ENCODE measurements at regions not wholly inside any gene's neighbourhood (a gene's known extent, or its start where the extent isn't known, plus 50 kb on each side); places are given as distances from the start of the nearest gene placed in this dataset.

GRCh38 chr10:33802566-33802965, 468.1 kb upstream of the NRP1 start:
- intact Hi-C loops (cut with micrococcal nuclease) = no loop called here
- DNase-seq (no peak), ATAC-seq (no peak)
- Mint-ChIP-seq H3K4me3 (no peak overlapping the region), H3K36me3 (no peaks in the 10 kb centered on the region), H3K4me1 (no peaks in the 10 kb centered on the region), H3K9me3 (peaks cover 0 to 2% (median 0%) of the 10 kb centered on the region in 11 donors), H3K27ac (no peak overlapping the region), H3K27me3 (peaks cover 0 to 4% (median 0%) of the 10 kb centered on the region in 5 donors)
- H3K36me3 ChIP-seq (ENCODE audit: control insufficient read depth in 2 of 3, insufficient read depth in 3 of 3, low read length in 3 of 3) = no peaks in the 10 kb centered on the region
- H3K4me1 ChIP-seq (ENCODE audit: control insufficient read depth in 2 of 2, insufficient read depth in 2 of 2, low read length in 2 of 2) = no peaks in the 10 kb centered on the region
- POLR2A ChIA-PET = no interaction called here
- H3K27ac ChIP-seq (ENCODE audit: low read depth, low read length) = no peak overlapping the region
- H3K9me3 ChIP-seq (ENCODE audit: control insufficient read depth in 2 of 3, low read length in 3 of 3) = no peaks in the 10 kb centered on the region
- H3K27me3 ChIP-seq (ENCODE audit: control insufficient read depth in 2 of 2, insufficient read depth in 2 of 2, low read length in 2 of 2) = no peaks in the 10 kb centered on the region
- CTCF ChIA-PET = no interaction called here
- H3K4me3 ChIP-seq (ENCODE audit: low read length) = no peak overlapping the region

- intact Hi-C loops (cut with micrococcal nuclease) = no loop called here
- ChIA-PET CTCF (no interaction called here), POLR2A (no interaction called here)
- ATAC-seq (no peak), DNase-seq (no peak)
- H3K27ac ChIP-seq (ENCODE audit: low read depth, low read length) = no peak overlapping the region
- Mint-ChIP-seq H3K27me3 (peaks cover 0 to 4% (median 0%) of the 10 kb centered on the region in 5 donors), H3K27ac (no peak overlapping the region), H3K36me3 (no peaks in the 10 kb centered on the region), H3K9me3 (peaks cover 0 to 2% (median 0%) of the 10 kb centered on the region in 11 donors), H3K4me3 (no peak overlapping the region), H3K4me1 (peaks cover 0 to under 1% (median 0%) of the 10 kb centered on the region in 7 donors)
- no peak overlapping the region for H3K4me3 ChIP-seq (ENCODE audit: low read length)
- no peaks in the 10 kb centered on the region for H3K4me1 ChIP-seq (ENCODE audit: control insufficient read depth in 2 of 2, insufficient read depth in 2 of 2, low read length in 2 of 2)
- no peaks in the 10 kb centered on the region for H3K36me3 ChIP-seq (ENCODE audit: control insufficient read depth in 2 of 3, insufficient read depth in 3 of 3, low read length in 3 of 3)
- no peaks in the 10 kb centered on the region for H3K27me3 ChIP-seq (ENCODE audit: control insufficient read depth in 2 of 2, insufficient read depth in 2 of 2, low read length in 2 of 2)
- H3K9me3 ChIP-seq (ENCODE audit: control insufficient read depth in 2 of 3, low read length in 3 of 3) = no peaks in the 10 kb centered on the region
Measured at GRCh38 chr10:33801705-33802104, 467.2 kb upstream of the NRP1 start.

- ATAC-seq (no peak), DNase-seq (no peak)
- Mint-ChIP-seq H3K36me3 (no peaks in the 10 kb centered on the region), H3K9me3 (peaks cover 0 to 2% (median 0%) of the 10 kb centered on the region in 11 donors), H3K27me3 (peaks cover 0 to 4% (median 0%) of the 10 kb centered on the region in 5 donors), H3K27ac (no peak overlapping the region), H3K4me3 (no peak overlapping the region), H3K4me1 (peaks cover 0 to 4% (median 0%) of the 10 kb centered on the region in 7 donors)
- intact Hi-C loops (cut with micrococcal nuclease) = no loop called here
- Histone ChIP-seq H3K4me3 (ENCODE audit: low read length) (no peak overlapping the region), H3K4me1 (ENCODE audit: control insufficient read depth in 2 of 2, insufficient read depth in 2 of 2, low read length in 2 of 2) (no peaks in the 10 kb centered on the region), H3K27ac (ENCODE audit: low read depth, low read length) (no peak overlapping the region), H3K9me3 (ENCODE audit: control insufficient read depth in 2 of 3, low read length in 3 of 3) (no peaks in the 10 kb centered on the region), H3K36me3 (ENCODE audit: control insufficient read depth in 2 of 3, insufficient read depth in 3 of 3, low read length in 3 of 3) (no peaks in the 10 kb centered on the region), H3K27me3 (ENCODE audit: control insufficient read depth in 2 of 2, insufficient read depth in 2 of 2, low read length in 2 of 2) (no peaks in the 10 kb centered on the region)
- CTCF ChIA-PET = no interaction called here
- POLR2A ChIA-PET = no interaction called here
Measured at GRCh38 chr10:33800986-33801385, 466.5 kb upstream of the NRP1 start.

- Mint-ChIP-seq H3K4me1 (peaks cover 0 to 5% (median 0%) of the 10 kb centered on the region in 7 donors), H3K4me3 (no peak overlapping the region), H3K9me3 (peaks cover 0 to 2% (median 0%) of the 10 kb centered on the region in 11 donors), H3K27ac (no peak overlapping the region), H3K27me3 (peaks cover 0 to 4% (median 0%) of the 10 kb centered on the region in 5 donors), H3K36me3 (no peaks in the 10 kb centered on the region)
- DNase-seq (no peak), ATAC-seq (no peak)
- Histone ChIP-seq H3K27ac (ENCODE audit: low read depth, low read length) (no peak overlapping the region), H3K36me3 (ENCODE audit: control insufficient read depth in 2 of 3, insufficient read depth in 3 of 3, low read length in 3 of 3) (no peaks in the 10 kb centered on the region), H3K4me1 (ENCODE audit: control insufficient read depth in 2 of 2, insufficient read depth in 2 of 2, low read length in 2 of 2) (no peaks in the 10 kb centered on the region), H3K27me3 (ENCODE audit: control insufficient read depth in 2 of 2, insufficient read depth in 2 of 2, low read length in 2 of 2) (no peaks in the 10 kb centered on the region), H3K9me3 (ENCODE audit: control insufficient read depth in 2 of 3, low read length in 3 of 3) (no peaks in the 10 kb centered on the region), H3K4me3 (ENCODE audit: low read length) (no peak overlapping the region)
- intact Hi-C loops (cut with micrococcal nuclease) = no loop called here
- CTCF ChIA-PET = no interaction called here
- POLR2A ChIA-PET = no interaction called here
Measured at GRCh38 chr10:33800545-33800944, 466.1 kb upstream of the NRP1 start.

GRCh38 chr10:33799944-33800323, 465.5 kb upstream of the NRP1 start:
- intact Hi-C loops (cut with micrococcal nuclease) = no loop called here

GRCh38 chr10:33799281-33799943, 464.9 kb upstream of the NRP1 start:
- Histone ChIP-seq H3K4me1 (ENCODE audit: control insufficient read depth in 2 of 2, insufficient read depth in 2 of 2, low read length in 2 of 2) (no peaks in the 10 kb centered on the region), H3K27ac (ENCODE audit: low read depth, low read length) (no peak overlapping the region), H3K4me3 (ENCODE audit: low read length) (no peak overlapping the region), H3K9me3 (ENCODE audit: control insufficient read depth in 2 of 3, low read length in 3 of 3) (no peaks in the 10 kb centered on the region), H3K36me3 (ENCODE audit: control insufficient read depth in 2 of 3, insufficient read depth in 3 of 3, low read length in 3 of 3) (no peaks in the 10 kb centered on the region), H3K27me3 (ENCODE audit: control insufficient read depth in 2 of 2, insufficient read depth in 2 of 2, low read length in 2 of 2) (no peaks in the 10 kb centered on the region)
- Mint-ChIP-seq H3K36me3 (no peaks in the 10 kb centered on the region), H3K4me1 (peaks cover 0 to 11% (median 0%) of the 10 kb centered on the region in 7 donors), H3K27me3 (peaks cover 0 to 4% (median 0%) of the 10 kb centered on the region in 5 donors), H3K27ac (no peak overlapping the region), H3K4me3 (no peak overlapping the region), H3K9me3 (peaks cover 0 to 2% (median 0%) of the 10 kb centered on the region in 11 donors)
- ATAC-seq (no peak), DNase-seq (no peak)
- POLR2A ChIA-PET = no interaction called here
- CTCF ChIA-PET = no interaction called here
- intact Hi-C loops (cut with micrococcal nuclease) = no loop called here

More at GRCh38 chr10:33799944-33800323, 465.5 kb upstream of the NRP1 start:
- H3K4me1 Mint-ChIP-seq = peaks cover 0 to 10% (median 0%) of the 10 kb centered on the region in 7 donors
- peaks cover 0 to 2% (median 0%) of the 10 kb centered on the region in 11 donors for H3K9me3 Mint-ChIP-seq
- Histone ChIP-seq H3K27me3 (ENCODE audit: control insufficient read depth in 2 of 2, insufficient read depth in 2 of 2, low read length in 2 of 2) (no peaks in the 10 kb centered on the region), H3K4me3 (ENCODE audit: low read length) (no peak overlapping the region), H3K36me3 (ENCODE audit: control insufficient read depth in 2 of 3, insufficient read depth in 3 of 3, low read length in 3 of 3) (no peaks in the 10 kb centered on the region), H3K4me1 (ENCODE audit: control insufficient read depth in 2 of 2, insufficient read depth in 2 of 2, low read length in 2 of 2) (no peaks in the 10 kb centered on the region), H3K27ac (ENCODE audit: low read depth, low read length) (no peak overlapping the region), H3K9me3 (ENCODE audit: control insufficient read depth in 2 of 3, low read length in 3 of 3) (no peaks in the 10 kb centered on the region)
- ChIA-PET CTCF (no interaction called here), POLR2A (no interaction called here)
- H3K4me3 Mint-ChIP-seq = no peak overlapping the region
- no peak overlapping the region for H3K27ac Mint-ChIP-seq
- no peaks in the 10 kb centered on the region for H3K36me3 Mint-ChIP-seq
- peaks cover 0 to 4% (median 0%) of the 10 kb centered on the region in 5 donors for H3K27me3 Mint-ChIP-seq
- DNase-seq = no peak
- no peak for ATAC-seq

- H3K27ac Mint-ChIP-seq = no peak overlapping the region
- intact Hi-C loops (cut with micrococcal nuclease) = no loop called here
Measured at GRCh38 chr10:33798754-33799153, 464.3 kb upstream of the NRP1 start.

More at GRCh38 chr10:33798754-33799153, 464.3 kb upstream of the NRP1 start:
- ATAC-seq (no peak), DNase-seq (no peak)
- peaks cover 0 to 2% (median 0%) of the 10 kb centered on the region in 11 donors for H3K9me3 Mint-ChIP-seq
- ChIA-PET CTCF (no interaction called here), POLR2A (no interaction called here)
- Histone ChIP-seq H3K27me3 (ENCODE audit: control insufficient read depth in 2 of 2, insufficient read depth in 2 of 2, low read length in 2 of 2) (no peaks in the 10 kb centered on the region), H3K27ac (ENCODE audit: low read depth, low read length) (no peak overlapping the region), H3K4me3 (ENCODE audit: low read length) (no peak overlapping the region), H3K9me3 (ENCODE audit: control insufficient read depth in 2 of 3, low read length in 3 of 3) (no peaks in the 10 kb centered on the region), H3K4me1 (ENCODE audit: control insufficient read depth in 2 of 2, insufficient read depth in 2 of 2, low read length in 2 of 2) (no peaks in the 10 kb centered on the region), H3K36me3 (ENCODE audit: control insufficient read depth in 2 of 3, insufficient read depth in 3 of 3, low read length in 3 of 3) (no peaks in the 10 kb centered on the region)
- peaks cover 0 to 4% (median 0%) of the 10 kb centered on the region in 5 donors for H3K27me3 Mint-ChIP-seq
- no peaks in the 10 kb centered on the region for H3K36me3 Mint-ChIP-seq
- H3K4me3 Mint-ChIP-seq = no peak overlapping the region
- peaks cover 0 to 11% (median 0%) of the 10 kb centered on the region in 7 donors for H3K4me1 Mint-ChIP-seq

Data from naive thymus-derived CD4-positive, alpha-beta T cell (primary cell).